HG02884 (cell line): ENCODE measurements at regions not wholly inside any gene's neighbourhood (a gene's known extent, or its start where the extent isn't known, plus 50 kb on each side); places are given as distances from the start of the nearest gene placed in this dataset.

ENCODE experiments used
- ATAC-seq: cut with Tn5 transposase; IDR thresholded peaks from one replicate; pipeline ENCODE4 v1.9.1; 2021; ENCODE audit warnings: mild to moderate bottlenecking, moderate library complexity; ENCODE audit not compliant: unreplicated experiment

DNA sequence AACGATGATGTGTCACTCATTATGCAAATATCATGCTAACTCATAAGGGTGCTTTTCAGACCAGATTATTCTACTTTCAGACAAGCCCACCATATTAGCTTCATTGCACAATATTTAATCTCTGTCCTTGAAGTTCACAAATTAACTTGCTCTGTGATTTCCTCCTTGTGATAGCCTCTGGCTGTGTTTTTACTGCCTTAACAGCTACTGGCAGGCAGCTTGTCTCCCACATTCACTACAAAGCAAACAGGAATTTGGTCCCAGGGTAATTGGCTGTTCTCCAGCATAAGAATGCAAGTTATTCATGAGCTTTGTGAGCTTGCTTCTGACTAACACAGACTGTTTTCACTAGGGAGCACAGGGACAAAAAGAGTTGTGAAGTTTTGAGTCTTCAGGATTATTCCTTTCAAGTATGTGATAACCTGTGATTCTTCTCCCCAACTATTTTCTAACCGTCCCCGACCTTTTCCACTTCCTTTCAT is 87.9 kb upstream of the HMCN1 start:
- no peak for ATAC-seq

DNA sequence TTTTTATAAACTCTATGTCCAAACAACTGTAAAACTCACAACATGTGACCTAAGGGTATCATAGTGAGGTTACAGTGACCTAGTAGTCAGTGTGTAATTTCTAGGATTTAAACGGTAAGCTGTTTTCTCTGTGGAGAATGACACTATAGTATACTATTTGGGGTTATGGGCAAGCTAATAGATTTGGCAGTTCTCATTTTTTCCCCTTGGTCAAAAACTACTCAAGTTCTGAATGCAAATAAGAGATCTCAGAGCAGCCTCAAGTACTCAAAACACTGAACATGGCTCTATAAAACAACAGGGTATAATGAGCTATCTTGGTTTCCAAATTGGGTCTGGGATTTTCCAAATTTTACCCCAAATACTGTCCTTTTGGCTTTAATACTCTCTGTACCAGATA is 88.5 kb upstream of the HMCN1 start:
- no peak for ATAC-seq

DNA sequence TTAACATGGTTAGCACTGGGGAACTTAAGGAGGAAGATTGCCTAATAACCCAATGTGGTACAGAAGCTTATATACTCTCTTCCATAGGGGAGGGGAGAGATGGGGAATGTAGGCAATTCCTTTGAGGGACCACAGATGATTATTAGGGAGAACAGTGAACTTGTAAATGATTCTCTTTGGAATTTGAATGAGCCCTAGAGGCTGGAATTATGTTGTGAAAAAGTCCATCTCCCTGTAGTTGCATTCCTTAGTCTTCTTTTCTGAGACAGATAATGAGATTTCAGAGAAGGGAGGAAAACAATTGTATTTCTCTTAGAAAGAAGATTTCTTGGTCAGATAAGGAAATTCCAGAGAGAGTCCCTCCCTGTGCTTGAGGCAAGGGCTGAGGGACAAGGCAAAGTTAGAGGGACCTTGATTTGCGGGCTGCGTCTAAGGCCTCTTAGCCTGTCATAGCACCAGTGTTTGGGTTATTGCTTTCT is 89.0 kb upstream of the HMCN1 start:
- no peak for ATAC-seq

DNA sequence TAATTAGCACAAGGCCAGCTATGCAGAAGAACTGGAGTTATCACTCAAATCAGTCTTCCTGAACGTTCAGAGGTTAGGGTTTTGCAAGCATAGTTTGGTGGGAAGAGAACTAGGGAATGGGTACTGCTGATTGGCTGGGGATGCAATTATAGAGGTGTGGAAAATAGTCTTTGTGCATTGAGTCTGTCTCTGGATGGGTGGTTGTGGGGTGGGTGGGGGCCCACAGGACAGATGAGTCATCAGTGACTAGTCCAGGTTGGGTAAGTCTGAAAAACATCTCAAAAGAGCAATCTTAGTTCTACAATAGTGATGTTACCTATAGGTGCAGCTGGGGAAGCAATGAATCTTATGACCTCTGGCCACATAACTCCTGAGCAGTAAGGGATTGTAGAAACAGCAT is 89.7 kb upstream of the HMCN1 start:
- no peak for ATAC-seq

DNA sequence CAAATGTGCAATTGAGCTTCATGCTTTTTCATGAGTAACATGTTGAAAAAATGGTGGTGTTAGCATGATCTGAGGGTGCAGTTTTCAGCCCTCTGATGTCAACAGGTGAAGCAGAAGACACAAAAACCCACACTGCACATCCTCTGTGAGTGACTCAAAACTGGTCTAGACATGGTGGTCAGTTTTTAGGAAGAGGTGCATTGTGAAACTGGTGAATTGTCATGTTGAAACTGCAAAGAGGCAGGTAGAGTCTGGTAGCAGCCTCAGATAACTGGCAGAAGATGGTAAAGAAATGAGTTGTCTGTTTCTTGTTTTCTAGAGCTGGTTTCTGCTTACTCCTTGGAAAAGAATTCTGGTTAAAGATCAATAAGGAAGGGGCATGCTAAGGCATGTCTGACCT is 97.3 kb upstream of the HMCN1 start:
- peak; percentile 99 for ATAC-seq

DNA sequence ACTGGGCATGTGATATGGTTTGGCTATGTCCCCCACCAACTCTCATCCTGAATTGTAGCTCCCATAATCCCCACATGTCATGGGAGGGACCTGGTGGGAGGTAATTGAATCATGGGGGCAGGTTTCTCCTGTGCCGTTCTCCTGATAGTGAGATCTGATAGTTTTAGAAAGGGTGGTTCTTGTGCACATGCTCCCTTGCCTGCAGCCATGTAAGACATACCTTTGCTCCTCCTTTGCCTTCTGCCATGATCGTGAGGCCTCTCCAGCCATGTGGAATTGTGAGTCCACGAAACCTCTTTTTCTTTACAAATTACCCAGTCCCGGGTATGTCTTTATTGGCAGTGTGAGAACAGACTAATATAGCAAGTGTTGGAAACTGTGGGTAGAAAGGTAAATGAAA is 99.5 kb upstream of the HMCN1 start:
- no peak for ATAC-seq

DNA sequence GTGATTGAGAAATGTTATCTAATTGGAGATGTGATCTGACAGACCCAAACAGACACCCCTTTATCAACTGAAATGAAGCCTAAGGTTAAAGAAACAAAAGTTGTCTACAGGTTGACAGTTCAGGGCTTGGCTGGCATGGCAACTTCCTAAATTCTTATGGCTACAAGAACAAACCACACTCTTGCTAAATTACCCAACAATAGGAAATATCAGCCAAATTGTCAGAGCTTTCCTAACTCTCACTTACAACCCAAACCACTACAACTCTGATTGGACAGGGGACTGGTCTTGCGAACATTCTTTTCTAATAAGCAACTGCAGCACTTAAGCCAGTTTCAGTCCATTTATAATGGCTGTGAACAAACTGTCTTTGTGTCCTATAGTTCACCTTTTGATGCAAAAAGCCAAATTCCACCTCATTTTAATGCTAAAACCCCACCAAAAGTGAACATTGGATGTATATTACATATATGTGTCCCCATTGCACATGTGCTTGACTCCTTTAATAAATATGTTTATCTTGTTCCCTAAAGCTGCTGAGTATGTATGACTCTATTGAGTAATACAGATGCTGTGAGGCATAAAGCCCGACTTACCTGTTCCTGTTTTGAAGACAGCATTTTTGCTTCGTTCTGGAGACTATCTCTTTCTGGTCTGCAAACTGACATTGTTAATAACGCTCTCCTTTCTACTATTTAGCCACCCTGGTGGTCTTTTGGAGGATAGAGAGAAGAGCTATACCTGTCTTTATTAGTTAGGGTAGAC is 101.3 kb upstream of the HMCN1 start:
- no peak for ATAC-seq

DNA sequence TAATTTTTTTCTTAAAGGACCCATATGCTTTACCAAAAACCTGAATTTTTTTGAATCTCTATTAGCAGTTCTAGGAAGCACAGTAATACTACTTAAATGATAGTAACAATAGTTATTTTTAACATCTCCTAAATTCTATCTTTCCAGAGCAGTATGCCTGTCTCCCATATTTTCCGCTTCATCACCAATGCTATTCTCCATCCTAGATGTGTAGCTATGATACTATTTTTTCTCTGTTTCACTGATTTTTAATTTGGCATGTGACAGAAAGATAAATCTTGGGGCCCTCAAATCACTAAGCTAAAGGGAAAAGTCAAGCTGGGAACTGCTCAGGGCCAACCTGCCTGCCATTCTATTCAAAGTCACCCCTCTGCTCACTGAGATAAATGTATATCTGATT is 102.3 kb upstream of the HMCN1 start:
- no peak for ATAC-seq

DNA sequence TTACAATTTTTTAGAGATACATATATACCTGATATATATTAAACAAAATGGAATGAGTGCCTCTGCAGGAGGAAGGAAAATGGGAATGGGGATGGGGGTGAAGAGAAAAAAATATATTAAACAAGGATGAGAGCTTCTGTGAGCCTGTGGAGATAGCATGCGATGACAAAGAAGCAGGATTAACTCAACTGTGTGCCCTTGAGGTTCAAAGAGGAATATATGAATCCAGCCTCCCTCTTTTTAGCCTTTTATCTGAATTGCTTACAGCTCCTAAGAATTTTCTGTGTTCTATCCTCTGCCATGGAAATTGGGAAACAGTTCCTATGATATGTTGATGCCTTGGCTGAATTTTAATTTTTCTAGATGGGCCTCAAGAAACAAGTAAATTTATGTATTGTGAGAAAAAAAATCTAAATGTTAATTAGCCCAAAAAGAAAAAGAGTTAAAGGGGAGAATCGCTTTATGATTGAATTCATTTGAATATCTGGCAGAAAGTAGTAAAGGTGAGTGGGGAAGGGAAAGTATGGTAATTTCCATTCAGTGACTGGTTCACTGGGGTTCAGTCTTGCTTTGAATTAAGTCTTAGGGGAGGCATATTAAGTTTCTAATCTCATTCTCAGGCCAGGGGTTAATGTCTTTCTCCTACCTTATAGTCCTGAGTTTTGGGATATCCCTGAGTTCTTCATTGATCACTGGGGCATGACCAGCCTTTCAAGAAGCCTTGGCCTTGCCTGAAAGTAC is 106.3 kb upstream of the HMCN1 start:
- ATAC-seq: no peak

DNA sequence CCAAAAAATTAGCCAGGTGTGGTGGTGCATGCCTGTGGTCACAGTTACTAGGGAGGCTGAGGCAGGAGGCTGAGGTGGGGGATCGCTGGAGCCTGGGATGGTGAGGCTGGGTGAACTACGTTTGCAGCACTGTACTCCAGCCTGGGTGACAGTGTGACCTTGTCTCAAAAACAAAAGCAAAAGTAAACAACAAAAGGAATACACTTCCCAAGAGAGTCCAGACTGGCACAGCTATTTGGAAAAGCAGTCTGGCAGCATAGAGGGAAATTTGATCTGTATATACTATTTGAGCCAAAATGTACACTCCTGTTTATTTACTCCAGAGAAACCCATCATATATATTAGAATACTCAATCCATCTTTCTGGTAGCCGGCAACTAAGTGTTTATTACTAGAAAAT is 107.0 kb upstream of the HMCN1 start:
- no peak for ATAC-seq

DNA sequence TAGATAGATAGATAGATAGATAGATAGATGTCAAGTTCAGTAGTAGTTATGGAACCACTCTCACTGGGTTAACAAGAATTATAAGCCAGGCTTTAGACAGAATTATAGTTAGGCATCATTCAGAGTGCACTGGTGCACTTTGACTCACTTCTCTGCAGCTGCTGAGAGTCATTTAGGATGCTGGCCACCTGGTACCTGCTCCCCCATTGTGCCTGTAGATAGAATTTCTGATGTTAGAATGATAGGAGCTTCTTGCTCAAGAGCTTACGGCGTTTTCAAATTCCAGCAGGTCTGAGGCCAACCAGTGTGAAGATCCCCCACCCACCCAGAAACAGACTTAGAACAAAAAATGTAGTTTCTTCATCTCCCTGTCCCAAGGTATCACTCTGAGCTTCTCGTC is 107.8 kb upstream of the HMCN1 start:
- no peak for ATAC-seq

DNA sequence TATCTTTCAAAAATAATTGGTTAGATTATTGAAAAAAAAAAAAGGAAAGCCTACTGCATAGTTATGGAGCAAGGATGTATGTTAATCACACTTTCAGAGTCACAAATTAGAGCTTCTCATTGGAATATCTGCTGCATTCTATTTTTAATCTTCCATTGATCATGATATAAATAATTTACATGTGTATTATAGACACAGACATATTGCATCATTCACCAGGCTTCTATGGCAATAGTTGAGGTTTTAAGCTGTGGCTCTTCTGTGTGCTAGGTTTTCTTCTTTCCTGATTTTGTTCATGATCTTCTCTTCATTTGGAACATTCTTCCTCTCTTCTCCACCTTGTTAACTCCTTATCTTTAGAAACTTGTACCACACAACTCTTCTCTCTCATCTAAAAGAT is 123.2 kb upstream of the HMCN1 start:
- ATAC-seq: no peak

DNA sequence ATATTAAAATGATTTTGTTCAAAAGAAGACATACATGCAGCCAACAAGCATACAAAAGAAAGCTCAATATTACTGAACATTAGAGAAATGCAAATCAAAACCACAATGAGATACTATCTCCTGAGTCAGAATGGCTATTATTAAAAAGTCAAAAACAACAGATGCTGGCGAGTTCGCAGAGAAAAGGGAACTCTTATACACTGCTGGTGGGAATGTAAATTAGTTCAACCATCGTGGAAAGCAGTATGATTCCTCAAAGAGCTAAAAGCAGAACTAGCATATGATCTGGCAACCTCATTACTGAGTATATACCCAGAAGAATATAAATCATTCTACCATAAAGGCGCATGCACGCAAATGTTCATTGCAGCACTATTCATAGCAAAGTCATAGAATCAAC is 126.0 kb upstream of the HMCN1 start:
- ATAC-seq: peak; percentile 85

DNA sequence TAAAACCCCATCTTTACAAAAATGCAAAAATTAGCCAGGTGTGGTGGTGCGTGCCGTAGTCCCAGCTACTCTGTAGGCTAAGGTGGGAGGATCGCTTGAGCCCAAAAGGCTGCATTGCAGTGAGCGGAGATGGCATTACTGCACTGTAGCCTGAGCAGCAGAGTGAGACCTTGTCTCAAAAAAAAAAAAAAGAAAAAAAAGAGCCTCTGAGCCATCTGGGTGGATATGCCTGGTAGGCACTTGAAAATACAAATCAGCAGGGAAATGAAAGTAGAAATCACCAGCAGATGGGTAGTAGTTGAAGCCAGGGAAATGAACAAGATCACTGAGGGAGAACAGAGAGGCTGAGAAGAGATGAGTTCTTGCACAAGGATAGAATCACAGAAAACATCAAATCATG is 131.0 kb upstream of the HMCN1 start:
- ATAC-seq: peak; percentile 56

DNA sequence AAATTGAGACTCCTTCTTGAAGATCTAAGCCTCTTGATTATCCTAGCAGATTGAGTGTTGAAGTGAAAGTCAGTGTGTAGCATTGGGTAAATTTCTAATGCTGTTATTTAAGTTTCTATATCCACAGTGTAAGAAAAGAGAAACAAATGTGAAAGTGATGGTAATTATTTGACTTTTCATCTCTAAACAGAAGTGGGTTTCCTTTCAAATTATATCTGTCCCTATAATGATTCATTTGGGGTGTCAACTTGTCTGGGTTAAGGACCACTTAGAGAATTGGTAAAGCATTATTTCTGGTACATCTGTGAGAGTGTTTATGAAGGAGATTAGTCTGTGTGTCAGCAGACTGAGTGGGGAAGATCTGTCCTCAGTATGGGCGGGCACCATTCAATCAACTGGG is 133.0 kb upstream of the HMCN1 start:
- ATAC-seq: no peak

DNA sequence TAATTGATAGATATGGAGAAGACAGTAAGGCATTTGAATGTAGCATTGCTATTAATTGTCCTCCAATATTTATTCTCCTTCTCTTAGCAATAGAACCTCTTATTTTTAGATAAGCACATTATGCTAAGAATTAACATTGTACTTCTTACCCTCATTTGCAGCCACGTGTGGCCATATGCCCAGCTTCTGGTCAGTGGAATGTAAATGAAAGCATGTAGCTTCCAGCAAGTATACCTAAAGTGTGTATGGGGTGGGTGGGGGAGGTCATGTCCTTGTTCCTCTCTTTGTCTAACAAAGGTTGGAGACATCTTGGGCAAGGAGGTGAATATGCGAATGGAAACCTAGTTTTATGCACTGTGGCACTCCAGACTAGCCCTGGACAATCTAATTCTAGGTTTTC is 133.6 kb upstream of the HMCN1 start:
- no peak for ATAC-seq

DNA sequence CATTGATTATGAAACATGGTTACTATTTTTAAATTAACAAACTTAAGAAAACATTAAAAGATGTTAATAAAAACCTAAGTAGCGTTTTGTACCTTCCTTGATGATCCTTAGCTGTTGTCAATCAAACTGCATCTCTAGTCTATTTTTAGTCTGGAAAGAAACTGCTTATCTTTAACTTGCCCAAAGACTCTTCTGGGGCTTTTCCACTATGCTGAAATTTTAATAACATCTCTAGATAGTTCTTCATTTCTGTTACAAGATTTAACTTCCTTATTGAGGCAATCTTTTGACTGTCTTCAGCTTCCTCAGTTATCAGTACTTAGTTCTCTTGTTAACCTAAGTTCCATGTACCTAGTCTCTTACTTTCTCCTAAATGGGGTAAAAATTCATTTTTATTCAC is 135.9 kb upstream of the HMCN1 start:
- no peak for ATAC-seq

DNA sequence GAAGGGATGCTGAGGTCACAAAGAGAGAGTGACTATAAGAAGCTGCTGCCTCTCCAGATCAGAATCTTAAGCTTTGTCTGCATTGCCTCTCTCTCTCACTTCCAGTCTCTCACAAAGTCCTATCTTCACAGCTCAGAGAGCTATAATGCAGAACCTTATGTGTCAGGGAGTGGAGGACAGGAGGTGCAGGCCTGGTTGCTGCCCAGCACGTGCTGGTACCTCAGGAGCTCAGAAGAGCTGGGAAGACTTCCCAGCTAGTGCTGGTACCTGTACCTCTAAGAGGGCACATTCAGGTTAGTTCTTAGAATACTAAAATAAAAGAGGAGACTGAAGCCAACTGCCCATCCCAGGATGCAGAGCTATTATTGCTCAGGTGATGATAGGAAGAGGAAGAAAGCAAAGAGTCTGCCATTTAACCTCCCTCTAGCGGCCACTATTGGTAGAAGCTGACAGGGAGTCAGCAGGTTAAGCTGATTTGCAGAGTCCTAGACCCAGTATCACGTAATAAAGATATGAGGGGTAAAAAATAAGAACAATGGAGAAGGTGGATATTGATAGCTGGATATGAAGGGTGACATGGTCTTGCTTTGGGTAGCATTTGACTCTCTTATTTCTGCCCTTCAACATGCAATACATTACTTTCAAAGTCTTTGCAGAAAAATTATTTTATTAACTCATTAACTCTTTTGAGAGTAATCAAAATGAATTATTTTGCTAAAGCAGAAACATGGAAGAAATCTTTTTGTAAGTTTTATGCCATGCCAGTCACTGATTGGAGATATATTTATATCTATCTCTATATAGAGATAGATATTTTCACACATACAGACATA is 138.1 kb upstream of the HMCN1 start:
- peak; percentile 90 for ATAC-seq

DNA sequence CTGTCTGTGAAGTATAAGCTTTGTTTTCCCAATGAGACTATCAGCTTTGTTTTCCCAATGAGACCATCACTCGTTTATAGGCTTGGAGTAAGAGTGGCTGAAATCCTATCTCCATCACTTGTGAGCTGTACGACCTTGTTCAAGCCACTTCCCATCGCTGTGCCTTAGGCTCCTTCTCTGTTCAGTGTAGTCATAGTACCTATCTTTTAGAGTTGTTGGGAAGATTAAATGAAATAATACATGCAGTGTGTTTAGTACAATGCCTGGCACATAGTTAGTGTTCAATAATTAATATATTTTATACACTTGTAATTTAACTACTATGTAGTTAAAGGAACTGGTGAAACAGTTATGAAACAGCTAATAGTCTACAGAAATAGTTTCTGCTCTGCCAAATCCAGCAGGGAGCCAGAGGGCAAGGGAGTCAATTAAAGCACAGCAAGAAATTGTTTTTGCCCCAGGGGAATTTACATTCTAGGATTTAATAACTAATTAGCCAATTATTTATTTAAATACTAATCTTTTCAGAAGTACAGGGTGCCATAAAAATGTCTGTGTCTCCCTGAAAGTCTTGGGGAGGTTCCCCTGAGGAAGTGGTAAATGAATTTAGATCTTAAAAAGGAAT is 139.3 kb upstream of the HMCN1 start:
- no peak for ATAC-seq

DNA sequence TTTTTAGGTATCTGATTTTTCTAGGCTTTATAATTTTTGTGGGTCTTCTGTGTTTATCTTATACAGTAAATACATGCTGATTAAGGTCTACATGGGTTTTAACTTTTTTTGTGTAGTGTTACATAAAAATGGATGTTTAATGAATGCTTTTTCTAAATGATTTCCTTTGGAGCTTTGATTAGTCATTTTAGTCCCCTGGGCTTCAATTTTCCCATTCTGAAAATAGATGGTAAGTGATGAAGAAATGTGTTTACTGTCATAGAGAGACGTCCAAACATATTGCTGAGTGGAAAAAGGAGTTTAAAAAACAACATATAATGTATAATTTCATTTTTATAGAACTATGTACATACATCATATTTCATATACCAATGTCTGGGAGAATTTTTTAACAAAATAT is 140.9 kb upstream of the HMCN1 start:
- ATAC-seq: no peak

DNA sequence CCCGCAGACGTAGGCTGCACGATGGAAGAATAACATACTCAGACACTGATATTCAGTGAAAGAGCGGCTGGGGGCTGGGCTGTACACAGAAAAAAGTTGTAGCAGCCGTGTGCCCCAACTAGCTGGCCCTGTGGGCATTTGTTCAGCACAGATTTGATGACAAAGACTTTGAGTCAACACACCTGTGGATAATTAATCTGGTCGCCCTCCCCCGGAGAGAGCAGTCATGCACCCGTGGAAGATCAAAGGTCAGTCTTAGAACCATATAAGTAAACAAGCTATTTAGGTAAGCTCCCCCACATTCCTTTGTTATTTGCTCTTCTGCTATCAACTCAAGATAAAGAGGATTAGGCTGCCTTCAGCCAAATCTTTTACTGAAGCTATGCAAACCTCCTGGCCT is 148.4 kb upstream of the HMCN1 start:
- no peak for ATAC-seq
